GM23248 (cell line): ENCODE measurements at regions not wholly inside any gene's neighbourhood (a gene's known extent, or its start where the extent isn't known, plus 50 kb on each side); places are given as distances from the start of the nearest gene placed in this dataset.

ENCODE experiments used
- EZH2 ChIP-seq: fragments of 200-600 bp; sonication (generic); IDR thresholded peaks from 2 replicates; pipeline ENCODE4 v1.6.1; 2018; ENCODE audit warnings: antibody characterized with exemption, mild to moderate bottlenecking; ENCODE audit not compliant: insufficient read depth, poor library complexity, severe bottlenecking
- EZH2phosphoT487 ChIP-seq: fragments of 200-600 bp; sonication (generic); IDR thresholded peaks from 2 replicates; pipeline ENCODE4 v1.6.1; 2018; ENCODE audit warnings: antibody characterized with exemption, moderate library complexity, mild to moderate bottlenecking, low read depth; ENCODE audit not compliant: insufficient read depth

- no peak for TF ChIP-seq EZH2
- no peak for TF ChIP-seq EZH2phosphoT487
These were observed 97.6 kb upstream of the DGKB start for GRCh38 chr7:15000157-15000556.
